Left forelimb (tissue), 1 donor: ENCODE measurements at regions not wholly inside any gene's neighbourhood (a gene's known extent, or its start where the extent isn't known, plus 50 kb on each side); places are given as distances from the start of the nearest gene placed in this dataset.
"Not testable (repeated sequence)": the region's sequence is repeated elsewhere in the genome, so short reads cannot be mapped to it uniquely, and the experiment has no call there.

Experiments used
- DNase-seq: peaks from one replicate; pipeline ENCODE4 v3.0.0-alpha.2; 2018; ENCODE audit warnings: low spot score

DNA sequence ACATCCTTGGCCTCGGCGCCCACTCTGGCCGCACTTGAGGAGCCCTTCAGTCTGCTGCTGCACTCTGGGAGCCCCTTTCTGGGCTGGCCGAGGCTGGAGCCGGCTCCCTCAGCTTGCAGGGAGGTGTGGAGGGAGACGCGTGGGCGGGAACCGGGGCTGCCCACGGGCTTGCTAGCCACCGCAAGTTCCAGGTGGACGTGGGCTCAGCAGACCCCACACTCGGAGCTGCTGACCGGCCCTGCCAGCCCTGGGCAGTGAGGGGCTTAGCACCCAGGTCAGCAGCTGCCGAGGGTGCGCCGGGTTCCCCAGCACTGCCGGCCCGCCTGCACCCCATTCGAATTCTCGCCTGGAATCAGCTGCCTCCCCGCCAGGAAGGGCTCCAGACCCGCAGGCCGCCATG is 1892.3 kb upstream of the PCDH7 start:
- DNase-seq, result no peak

DNA sequence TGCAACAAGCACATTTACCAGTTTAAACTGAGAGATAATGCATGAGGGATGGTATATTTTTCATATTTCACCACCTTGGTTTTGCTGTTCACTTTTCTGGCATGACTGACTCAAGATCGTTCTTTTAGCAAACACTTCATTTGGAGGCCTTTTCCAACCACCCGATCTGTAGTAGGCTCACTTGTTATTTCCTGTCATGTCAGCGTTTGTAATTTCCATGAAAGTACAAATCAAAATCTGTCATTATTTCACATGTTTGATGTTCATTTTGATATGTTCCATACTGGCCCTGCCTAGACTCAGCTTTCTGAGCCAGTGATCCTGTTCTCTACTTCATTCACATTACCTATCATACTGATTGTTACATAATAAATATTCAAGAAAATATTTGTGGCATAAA is 1888.3 kb upstream of the PCDH7 start:
- DNase-seq, result no peak

GRCh38 chr4:28832444-28832843 is 1887.7 kb upstream of the PCDH7 start:
- no peak for DNase-seq

DNA sequence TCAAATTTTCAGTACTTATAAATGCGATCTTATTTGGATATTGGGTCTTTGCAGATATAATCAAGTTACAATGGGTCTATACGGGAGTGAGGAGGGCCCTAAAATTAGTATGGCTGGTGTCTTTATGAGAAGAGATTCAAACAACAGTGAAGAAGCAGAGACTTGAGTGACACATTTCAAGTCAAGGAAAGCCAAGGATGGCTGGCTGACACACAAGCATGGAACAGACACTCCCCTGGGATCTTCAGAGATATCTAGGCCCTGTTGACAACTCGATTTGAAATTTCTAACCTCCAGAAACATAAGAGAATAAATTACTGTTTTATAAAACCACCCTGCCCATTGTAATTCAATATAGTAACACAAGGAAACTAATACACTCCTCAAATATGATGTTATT is 1886.0 kb upstream of the PCDH7 start:
- no peak for DNase-seq

DNA sequence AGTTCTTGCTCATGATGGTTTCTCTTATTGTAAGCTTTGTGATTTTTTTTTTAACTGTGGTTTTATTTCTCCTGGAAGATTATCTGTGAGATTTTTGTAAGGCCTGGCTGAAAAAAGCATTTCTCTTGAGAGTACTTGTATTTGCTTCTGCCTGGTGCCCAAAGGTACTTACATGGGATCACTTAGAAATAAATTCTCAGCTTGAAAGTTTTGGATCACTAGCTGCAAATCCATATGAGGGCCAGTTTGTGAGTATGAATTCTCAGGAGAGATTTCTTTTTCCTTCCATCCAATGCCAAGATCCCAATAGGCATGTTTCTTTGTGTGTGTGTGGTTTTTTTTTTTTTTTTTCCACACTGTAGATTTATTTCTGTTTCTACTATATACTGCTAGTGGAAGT is 1884.7 kb upstream of the PCDH7 start:
- DNase-seq, result no peak

- DNase-seq, result no peak
These were observed 1877.9 kb upstream of the PCDH7 start for GRCh38 chr4:28842271-28842670.

- no peak for DNase-seq
These were observed 1875.0 kb upstream of the PCDH7 start for GRCh38 chr4:28845158-28845557.

GRCh38 chr4:28857028-28857427 is 1863.1 kb upstream of the PCDH7 start:
- not testable (repeated sequence) for DNase-seq

DNA sequence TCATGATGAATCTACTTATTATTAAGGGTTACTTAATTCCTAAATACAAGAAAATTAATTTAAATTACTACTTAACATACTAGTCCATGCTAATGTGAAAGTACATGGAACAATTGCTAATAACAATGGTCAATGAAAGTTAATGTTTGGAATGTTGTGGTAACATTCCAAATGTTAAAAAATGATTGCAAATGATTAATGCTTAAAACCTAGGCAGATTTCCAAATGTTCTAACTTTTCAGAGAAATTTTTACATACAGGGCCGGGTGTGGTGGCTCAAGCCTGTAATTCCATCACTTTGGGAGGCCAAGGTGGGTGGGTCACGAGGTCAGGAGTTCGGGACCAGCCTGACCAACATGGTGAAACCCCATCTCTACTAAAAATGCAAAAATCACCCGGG is 1851.3 kb upstream of the PCDH7 start:
- DNase-seq, result no peak

DNA sequence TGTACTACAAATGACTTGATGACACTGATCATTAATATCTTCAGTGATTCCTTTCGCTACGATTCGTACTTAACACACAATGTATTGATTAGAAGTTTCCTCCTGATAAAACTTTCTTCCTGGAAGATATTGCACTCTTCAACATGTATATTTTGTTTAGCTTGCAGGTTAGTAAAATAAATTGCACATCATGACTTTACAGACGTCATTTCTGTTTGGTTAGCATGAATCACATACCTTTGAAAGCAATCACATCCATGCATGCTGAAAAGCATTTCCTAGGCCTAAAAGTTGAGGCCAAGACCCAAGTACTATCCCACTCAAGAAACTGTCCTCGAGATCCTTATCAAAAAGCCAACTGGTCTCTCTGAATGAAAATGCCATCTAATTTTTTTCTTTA is 1841.0 kb upstream of the PCDH7 start:
- no peak for DNase-seq

GRCh38 chr4:28879900-28880299 is 1840.3 kb upstream of the PCDH7 start:
- no peak for DNase-seq

DNA sequence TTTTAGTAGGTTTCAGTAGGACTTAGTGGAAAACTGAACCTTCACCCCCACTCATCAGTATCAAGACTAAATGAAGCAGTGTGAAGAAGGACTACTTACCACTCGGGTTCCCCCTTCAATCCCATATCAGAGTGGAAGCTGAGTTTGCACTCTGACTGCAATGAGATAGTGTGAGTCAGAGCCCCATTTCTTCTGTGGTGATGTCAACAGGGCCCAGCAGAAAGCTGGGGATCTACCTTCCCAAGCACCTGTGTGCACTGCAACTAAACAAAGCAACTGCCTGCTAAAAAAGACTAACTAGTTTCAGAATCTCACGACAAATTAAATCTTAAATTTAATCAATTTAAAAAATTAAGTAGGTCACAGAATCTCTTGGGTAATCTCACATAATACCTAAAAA is 1837.0 kb upstream of the PCDH7 start:
- no peak for DNase-seq

GRCh38 chr4:28886934-28887333 is 1833.2 kb upstream of the PCDH7 start:
- DNase-seq, result no peak

DNA sequence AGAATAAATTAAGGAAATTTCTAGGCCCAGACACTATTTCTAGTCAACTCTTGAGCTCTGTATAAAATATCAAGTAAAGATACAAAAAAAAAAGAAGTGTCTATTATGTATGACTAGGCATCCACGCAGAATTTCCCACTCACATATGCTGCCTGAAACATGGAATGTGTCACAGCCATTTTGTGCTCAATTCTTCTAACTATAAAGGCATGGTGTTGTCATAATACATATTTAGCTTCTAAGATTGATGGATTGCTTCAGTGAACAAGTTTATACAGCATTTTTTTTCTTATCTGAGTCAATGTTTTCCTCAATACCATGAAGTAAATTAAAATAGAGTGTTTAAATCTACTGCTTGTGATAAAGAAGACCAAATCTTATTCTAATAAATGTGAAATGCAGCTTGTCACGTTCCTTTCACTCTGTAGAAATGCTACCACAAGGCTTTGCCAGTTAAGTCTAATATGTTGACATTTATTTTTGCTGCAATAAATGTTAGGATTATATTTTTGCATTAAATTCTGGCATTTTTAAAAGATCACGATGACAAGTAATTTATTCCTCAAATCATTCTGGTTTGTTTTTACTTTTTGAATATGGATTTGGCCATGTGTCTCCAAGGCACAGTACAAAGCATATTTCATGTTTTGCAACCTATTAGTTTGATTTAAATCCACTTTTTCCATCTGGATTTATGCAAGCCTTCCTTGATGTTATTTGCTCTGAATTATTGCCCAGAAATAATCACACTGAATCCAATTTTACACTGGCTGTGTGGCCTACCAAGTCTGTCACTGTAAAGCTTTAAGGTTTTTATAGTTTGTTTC is 1829.0 kb upstream of the PCDH7 start:
- DNase-seq, result no peak

- DNase-seq, result no peak
These were observed 1806.7 kb upstream of the PCDH7 start for GRCh38 chr4:28913466-28913865.

GRCh38 chr4:28916585-28916984 is 1803.6 kb upstream of the PCDH7 start:
- DNase-seq, result no peak

DNA sequence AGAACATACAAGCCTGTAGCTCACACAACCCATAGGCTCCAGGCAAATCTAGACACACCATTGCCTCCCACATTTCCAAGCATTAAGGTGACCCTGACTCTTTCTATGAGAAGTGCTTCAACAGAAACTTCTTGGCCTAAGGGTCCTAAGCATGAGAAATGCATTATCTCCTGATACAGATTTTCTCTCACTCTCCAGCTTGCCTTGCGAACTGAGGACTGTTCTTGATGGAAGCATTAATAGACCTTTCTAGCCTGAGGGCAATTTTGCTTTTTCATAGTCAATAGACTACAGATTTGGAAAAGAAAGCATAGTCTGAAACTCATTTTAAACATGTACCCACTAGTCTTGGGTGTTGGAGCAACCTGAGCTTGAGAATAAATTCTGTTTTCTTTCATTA is 1801.3 kb upstream of the PCDH7 start:
- DNase-seq, result no peak

DNA sequence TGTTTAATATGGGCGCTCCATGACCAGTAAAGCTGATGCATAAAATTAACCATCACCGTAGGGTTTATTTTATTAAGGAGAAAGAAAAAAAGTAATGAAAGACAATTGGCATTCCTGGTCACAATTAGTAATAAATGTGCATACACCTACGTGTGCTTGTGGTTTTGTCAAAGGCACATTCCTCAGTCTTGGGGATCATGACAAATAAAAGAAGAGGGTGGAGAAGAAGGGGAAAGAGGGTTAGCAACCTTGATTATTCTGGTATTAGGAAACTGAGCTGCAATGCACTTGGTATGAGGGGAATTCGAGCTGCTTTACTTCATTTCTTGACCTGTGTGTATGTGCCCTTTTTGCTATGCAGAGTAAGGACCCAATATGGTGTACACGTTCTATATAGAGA is 1798.3 kb upstream of the PCDH7 start:
- DNase-seq, result no peak

DNA sequence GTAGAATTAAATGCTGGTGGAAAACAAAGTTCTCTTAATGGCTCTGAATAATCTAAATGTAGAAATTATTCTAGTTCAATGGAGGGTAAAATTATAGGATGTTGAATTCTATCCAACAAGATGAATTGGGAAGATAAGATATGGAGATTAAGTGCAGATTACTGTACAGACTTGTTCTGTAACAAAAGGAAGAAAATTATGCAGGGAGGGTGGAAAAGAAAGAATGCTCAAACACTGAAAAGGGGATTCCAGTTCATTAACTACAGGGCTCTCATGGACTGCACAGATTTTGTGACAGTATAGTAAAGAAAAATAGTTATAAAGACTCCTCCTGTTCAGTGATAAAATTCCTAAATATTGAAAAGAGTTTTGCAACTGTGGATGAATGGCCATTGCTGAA is 1794.0 kb upstream of the PCDH7 start:
- no peak for DNase-seq

DNA sequence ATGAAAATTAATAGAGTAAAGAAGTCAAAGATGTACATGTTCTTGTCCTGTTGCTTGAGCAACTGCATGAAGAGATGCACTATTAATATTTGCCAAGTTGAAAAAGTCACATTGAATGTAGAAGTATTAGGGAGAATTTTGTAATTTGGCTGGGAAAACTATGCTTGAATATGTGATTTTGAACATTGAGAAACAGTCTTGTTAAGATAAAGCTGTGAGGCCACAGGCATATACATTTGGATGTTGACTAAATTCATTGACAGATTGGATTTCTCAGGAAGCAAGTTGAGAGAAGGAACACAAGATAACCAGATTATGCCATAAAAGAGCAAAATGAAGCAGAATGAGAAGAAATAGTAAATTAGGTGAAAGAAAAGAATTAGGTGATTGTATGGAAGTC is 1777.5 kb upstream of the PCDH7 start:
- DNase-seq, result no peak

DNA sequence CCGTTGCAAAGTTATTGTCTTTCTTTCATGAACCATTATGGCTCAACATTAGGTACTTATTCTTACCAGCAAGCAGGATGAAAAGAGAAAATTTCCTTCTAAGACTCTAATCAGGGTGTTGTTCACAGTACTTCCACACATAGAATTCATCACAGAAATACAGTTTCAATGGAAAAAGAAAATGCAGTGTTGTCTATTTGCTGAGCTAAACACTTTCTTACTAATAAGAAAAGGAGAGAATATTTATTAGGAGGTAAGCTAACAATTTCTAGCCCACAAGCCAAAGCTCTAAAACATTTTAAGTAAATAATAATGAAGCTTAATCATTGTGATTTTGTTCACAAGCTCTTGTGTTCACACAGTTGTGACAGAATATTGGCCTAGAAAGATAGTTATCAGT is 1772.8 kb upstream of the PCDH7 start:
- no peak for DNase-seq

- no peak for DNase-seq
These were observed 1771.7 kb upstream of the PCDH7 start for GRCh38 chr4:28948501-28948900.

- DNase-seq, result no peak
These were observed 1753.2 kb upstream of the PCDH7 start for GRCh38 chr4:28966982-28967381.

GRCh38 chr4:28973587-28974350 is 1746.4 kb upstream of the PCDH7 start:
- no peak for DNase-seq
